ENCODE measurements at regions not wholly inside any gene's neighbourhood (a gene's known extent, or its start where the extent isn't known, plus 50 kb on each side); places are given as distances from the start of the nearest gene placed in this dataset.
"Not testable (repeated sequence)": the region's sequence is repeated elsewhere in the genome, so short reads cannot be mapped to it uniquely, and the experiment has no call there.

GRCh38 chr6:56874328-56874727 lies 80.6 kb upstream of the BEND6 start (continued):
- TF ChIP-seq, protein P1, sequence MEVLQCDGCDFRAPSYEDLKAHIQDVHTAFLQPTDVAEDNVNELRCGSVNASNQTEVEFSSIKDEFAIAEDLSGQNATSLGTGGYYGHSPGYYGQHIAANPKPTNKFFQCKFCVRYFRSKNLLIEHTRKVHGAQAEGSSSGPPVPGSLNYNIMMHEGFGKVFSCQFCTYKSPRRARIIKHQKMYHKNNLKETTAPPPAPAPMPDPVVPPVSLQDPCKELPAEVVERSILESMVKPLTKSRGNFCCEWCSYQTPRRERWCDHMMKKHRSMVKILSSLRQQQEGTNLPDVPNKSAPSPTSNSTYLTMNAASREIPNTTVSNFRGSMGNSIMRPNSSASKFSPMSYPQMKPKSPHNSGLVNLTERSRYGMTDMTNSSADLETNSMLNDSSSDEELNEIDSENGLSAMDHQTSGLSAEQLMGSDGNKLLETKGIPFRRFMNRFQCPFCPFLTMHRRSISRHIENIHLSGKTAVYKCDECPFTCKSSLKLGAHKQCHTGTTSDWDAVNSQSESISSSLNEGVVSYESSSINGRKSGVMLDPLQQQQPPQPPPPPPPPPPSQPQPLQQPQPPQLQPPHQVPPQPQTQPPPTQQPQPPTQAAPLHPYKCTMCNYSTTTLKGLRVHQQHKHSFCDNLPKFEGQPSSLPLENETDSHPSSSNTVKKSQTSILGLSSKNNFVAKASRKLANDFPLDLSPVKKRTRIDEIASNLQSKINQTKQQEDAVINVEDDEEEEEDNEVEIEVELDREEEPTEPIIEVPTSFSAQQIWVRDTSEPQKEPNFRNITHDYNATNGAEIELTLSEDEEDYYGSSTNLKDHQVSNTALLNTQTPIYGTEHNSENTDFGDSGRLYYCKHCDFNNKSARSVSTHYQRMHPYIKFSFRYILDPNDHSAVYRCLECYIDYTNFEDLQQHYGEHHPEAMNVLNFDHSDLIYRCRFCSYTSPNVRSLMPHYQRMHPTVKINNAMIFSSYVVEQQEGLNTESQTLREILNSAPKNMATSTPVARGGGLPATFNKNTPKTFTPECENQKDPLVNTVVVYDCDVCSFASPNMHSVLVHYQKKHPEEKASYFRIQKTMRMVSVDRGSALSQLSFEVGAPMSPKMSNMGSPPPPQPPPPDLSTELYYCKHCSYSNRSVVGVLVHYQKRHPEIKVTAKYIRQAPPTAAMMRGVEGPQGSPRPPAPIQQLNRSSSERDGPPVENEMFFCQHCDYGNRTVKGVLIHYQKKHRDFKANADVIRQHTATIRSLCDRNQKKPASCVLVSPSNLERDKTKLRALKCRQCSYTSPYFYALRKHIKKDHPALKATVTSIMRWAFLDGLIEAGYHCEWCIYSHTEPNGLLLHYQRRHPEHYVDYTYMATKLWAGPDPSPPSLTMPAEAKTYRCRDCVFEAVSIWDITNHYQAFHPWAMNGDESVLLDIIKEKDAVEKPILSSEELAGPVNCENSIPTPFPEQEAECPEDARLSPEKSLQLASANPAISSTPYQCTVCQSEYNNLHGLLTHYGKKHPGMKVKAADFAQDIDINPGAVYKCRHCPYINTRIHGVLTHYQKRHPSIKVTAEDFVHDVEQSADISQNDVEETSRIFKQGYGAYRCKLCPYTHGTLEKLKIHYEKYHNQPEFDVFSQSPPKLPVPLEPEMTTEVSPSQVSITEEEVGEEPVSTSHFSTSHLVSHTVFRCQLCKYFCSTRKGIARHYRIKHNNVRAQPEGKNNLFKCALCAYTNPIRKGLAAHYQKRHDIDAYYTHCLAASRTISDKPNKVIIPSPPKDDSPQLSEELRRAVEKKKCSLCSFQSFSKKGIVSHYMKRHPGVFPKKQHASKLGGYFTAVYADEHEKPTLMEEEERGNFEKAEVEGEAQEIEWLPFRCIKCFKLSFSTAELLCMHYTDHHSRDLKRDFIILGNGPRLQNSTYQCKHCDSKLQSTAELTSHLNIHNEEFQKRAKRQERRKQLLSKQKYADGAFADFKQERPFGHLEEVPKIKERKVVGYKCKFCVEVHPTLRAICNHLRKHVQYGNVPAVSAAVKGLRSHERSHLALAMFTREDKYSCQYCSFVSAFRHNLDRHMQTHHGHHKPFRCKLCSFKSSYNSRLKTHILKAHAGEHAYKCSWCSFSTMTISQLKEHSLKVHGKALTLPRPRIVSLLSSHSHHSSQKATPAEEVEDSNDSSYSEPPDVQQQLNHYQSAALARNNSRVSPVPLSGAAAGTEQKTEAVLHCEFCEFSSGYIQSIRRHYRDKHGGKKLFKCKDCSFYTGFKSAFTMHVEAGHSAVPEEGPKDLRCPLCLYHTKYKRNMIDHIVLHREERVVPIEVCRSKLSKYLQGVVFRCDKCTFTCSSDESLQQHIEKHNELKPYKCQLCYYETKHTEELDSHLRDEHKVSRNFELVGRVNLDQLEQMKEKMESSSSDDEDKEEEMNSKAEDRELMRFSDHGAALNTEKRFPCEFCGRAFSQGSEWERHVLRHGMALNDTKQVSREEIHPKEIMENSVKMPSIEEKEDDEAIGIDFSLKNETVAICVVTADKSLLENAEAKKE (CRISPR knock-in tag; IDR thresholded peaks at IDR 0.05) = no peak
- TF ChIP-seq STAT1 (IDR thresholded peaks at IDR 0.05; ENCODE audit: unreplicated experiment) = no peak
- TF ChIP-seq EZH2 (IDR thresholded peaks at IDR 0.05; ENCODE audit: low read depth, unreplicated experiment) = no peak
- TF ChIP-seq, protein P2, sequence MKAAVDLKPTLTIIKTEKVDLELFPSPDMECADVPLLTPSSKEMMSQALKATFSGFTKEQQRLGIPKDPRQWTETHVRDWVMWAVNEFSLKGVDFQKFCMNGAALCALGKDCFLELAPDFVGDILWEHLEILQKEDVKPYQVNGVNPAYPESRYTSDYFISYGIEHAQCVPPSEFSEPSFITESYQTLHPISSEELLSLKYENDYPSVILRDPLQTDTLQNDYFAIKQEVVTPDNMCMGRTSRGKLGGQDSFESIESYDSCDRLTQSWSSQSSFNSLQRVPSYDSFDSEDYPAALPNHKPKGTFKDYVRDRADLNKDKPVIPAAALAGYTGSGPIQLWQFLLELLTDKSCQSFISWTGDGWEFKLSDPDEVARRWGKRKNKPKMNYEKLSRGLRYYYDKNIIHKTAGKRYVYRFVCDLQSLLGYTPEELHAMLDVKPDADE (IDR thresholded peaks at IDR 0.05) = no peak
- TF ChIP-seq, protein P3, sequence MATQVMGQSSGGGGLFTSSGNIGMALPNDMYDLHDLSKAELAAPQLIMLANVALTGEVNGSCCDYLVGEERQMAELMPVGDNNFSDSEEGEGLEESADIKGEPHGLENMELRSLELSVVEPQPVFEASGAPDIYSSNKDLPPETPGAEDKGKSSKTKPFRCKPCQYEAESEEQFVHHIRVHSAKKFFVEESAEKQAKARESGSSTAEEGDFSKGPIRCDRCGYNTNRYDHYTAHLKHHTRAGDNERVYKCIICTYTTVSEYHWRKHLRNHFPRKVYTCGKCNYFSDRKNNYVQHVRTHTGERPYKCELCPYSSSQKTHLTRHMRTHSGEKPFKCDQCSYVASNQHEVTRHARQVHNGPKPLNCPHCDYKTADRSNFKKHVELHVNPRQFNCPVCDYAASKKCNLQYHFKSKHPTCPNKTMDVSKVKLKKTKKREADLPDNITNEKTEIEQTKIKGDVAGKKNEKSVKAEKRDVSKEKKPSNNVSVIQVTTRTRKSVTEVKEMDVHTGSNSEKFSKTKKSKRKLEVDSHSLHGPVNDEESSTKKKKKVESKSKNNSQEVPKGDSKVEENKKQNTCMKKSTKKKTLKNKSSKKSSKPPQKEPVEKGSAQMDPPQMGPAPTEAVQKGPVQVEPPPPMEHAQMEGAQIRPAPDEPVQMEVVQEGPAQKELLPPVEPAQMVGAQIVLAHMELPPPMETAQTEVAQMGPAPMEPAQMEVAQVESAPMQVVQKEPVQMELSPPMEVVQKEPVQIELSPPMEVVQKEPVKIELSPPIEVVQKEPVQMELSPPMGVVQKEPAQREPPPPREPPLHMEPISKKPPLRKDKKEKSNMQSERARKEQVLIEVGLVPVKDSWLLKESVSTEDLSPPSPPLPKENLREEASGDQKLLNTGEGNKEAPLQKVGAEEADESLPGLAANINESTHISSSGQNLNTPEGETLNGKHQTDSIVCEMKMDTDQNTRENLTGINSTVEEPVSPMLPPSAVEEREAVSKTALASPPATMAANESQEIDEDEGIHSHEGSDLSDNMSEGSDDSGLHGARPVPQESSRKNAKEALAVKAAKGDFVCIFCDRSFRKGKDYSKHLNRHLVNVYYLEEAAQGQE (IDR thresholded peaks at IDR 0.05; ENCODE audit: unreplicated experiment) = no peak
- no peak for TF ChIP-seq POLR2AphosphoS5 (IDR thresholded peaks at IDR 0.05; ENCODE audit: low read depth)
- no peak for TF ChIP-seq JUNB (IDR thresholded peaks at IDR 0.05; ENCODE audit: unreplicated experiment)
- TF ChIP-seq ZNF331 (CRISPR knock-in tag; IDR thresholded peaks at IDR 0.05; ENCODE audit: low read depth) = no peak

DNA sequence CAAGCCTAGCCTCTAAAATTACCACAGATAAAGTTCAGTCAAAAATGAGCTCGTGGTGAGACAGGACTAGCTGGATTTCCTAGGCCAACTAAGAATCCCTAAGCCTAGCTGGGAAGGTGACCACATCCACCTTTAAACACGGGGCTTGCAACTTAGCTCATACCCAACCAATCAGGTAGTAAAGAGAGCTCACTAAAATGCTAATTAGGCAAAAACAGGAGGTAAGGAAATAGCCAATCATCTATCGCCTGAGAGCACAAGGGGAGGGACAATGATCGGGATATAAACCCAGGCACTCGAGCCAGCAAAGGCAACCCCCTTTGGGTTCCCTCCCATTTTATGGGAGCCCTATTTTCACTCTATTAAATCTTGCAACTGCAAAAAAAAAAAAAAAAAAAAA lies 84.9 kb upstream of the BEND6 start:
- not testable (repeated sequence) for H3F3A ChIP-seq (replicated peaks; ENCODE audit: low read depth); H3K9me3 Mint-ChIP-seq; H3K4me2 ChIP-seq

More for the DNA sequence above, 84.9 kb upstream of the BEND6 start:
- not testable (repeated sequence) for H3K27ac Mint-ChIP-seq; ATAC-seq; H3K36me3 Mint-ChIP-seq (ENCODE audit: low read depth); H3K9me2 ChIP-seq (ENCODE audit: insufficient read depth); H3K4me3 ChIP-seq; DNase-seq (ENCODE audit: low spot score); H3K4me3 Mint-ChIP-seq; H3K79me2 ChIP-seq (replicated peaks; ENCODE audit: insufficient read depth); H3K27me3 Mint-ChIP-seq (ENCODE audit: insufficient read depth, low read depth, poor library complexity); H3K36me3 ChIP-seq (ENCODE audit: insufficient read depth); H3K27ac ChIP-seq (ENCODE audit: low read depth); H4K20me1 ChIP-seq (replicated peaks; ENCODE audit: insufficient read depth); H2AFZ ChIP-seq; H3K27me3 ChIP-seq (ENCODE audit: insufficient read depth)
- H3K4me1 Mint-ChIP-seq = peaks cover 33% of the 10 kb centered on the region
- peaks cover 31% of the 10 kb centered on the region for H3K4me1 ChIP-seq (ENCODE audit: insufficient read depth)

Measured in GM23338 (cell line).